DND-41 (cell line): ENCODE measurements at regions not wholly inside any gene's neighbourhood (a gene's known extent, or its start where the extent isn't known, plus 50 kb on each side); places are given as distances from the start of the nearest gene placed in this dataset.
"Not testable (repeated sequence)": the region's sequence is repeated elsewhere in the genome, so short reads cannot be mapped to it uniquely, and the experiment has no call there.

Experiments used
- ATAC-seq: fragments of 200-7000 bp; cut with Tn5 transposase; 3 replicates; pipeline ENCODE4 v1.9.1; 2021; ENCODE audit warnings: low read depth; ENCODE audit not compliant: insufficient read depth
- DNase-seq: peaks from one replicate; pipeline ENCODE4 v3.0.0-alpha.2; 2020
- H2AFZ ChIP-seq: 2 replicates; pipeline ENCODE4 v1.6.0; 2012; ENCODE audit warnings: low read depth, low read length
- H3K27ac ChIP-seq: 2 replicates; pipeline ENCODE4 v1.5.1; 2012; ENCODE audit warnings: low read length, inconsistent platforms
- H3K27me3 ChIP-seq: fragments of 200-600 bp; sonication (generic); 2 replicates; pipeline ENCODE4 v1.6.0; 2012; ENCODE audit warnings: low read length, mild to moderate bottlenecking, inconsistent platforms; ENCODE audit not compliant: insufficient read depth, poor library complexity
- H3K36me3 ChIP-seq: 2 replicates; pipeline ENCODE4 v1.5.1; 2012; ENCODE audit warnings: low read length, inconsistent platforms; ENCODE audit not compliant: insufficient read depth
- H3K4me1 ChIP-seq: 2 replicates; pipeline ENCODE4 v1.5.1; 2012; ENCODE audit warnings: mild to moderate bottlenecking, low read length; ENCODE audit not compliant: insufficient read depth
- H3K4me2 ChIP-seq: 2 replicates; pipeline ENCODE4 v1.6.0; 2012; ENCODE audit warnings: mild to moderate bottlenecking, moderate library complexity, low read length, inconsistent platforms; ENCODE audit not compliant: insufficient read depth
- H3K4me3 ChIP-seq, 2 experiments: fragments of 200-600 bp in 1 of 2; shearing (Covaris generic) in 1 of 2; 2 replicates each; pipeline ENCODE4 v1.5.1; 2012 to 2016; ENCODE audit warnings: inconsistent platforms in 2 of 2, low read length in 2 of 2, mild to moderate bottlenecking in 2 of 2, low read depth in 1 of 2, moderate library complexity in 1 of 2
- H3K79me2 ChIP-seq: 2 replicates; pipeline ENCODE4 v1.6.0; 2012; ENCODE audit warnings: low read length, inconsistent platforms; ENCODE audit not compliant: insufficient read depth
- H3K9ac ChIP-seq: 2 replicates; pipeline ENCODE4 v1.6.0; 2012; ENCODE audit warnings: low read depth, mild to moderate bottlenecking, inconsistent platforms, low read length, moderate library complexity
- H3K9me3 ChIP-seq: 2 replicates; pipeline ENCODE4 v1.5.1; 2012; ENCODE audit warnings: low read length, moderate library complexity, mild to moderate bottlenecking, inconsistent platforms; ENCODE audit not compliant: insufficient read depth, severe bottlenecking
- H4K20me1 ChIP-seq: 2 replicates; pipeline ENCODE4 v1.6.0; 2012; ENCODE audit warnings: low read length; ENCODE audit not compliant: insufficient read depth
- EZH2 ChIP-seq: IDR thresholded peaks from 3 replicates; pipeline ENCODE4 v1.6.1; 2012; ENCODE audit warnings: borderline replicate concordance, low read depth, mild to moderate bottlenecking, moderate library complexity, low read length, inconsistent platforms; ENCODE audit not compliant: severe bottlenecking
- TF ChIP-seq, protein P1 (sequence below): IDR thresholded peaks from 2 replicates; pipeline ENCODE4 v1.5.1; 2012; ENCODE audit warnings: borderline replicate concordance, low read length, moderate library complexity, mild to moderate bottlenecking; ENCODE audit not compliant: poor library complexity, severe bottlenecking; ENCODE audit errors: extremely low read depth

DNA sequence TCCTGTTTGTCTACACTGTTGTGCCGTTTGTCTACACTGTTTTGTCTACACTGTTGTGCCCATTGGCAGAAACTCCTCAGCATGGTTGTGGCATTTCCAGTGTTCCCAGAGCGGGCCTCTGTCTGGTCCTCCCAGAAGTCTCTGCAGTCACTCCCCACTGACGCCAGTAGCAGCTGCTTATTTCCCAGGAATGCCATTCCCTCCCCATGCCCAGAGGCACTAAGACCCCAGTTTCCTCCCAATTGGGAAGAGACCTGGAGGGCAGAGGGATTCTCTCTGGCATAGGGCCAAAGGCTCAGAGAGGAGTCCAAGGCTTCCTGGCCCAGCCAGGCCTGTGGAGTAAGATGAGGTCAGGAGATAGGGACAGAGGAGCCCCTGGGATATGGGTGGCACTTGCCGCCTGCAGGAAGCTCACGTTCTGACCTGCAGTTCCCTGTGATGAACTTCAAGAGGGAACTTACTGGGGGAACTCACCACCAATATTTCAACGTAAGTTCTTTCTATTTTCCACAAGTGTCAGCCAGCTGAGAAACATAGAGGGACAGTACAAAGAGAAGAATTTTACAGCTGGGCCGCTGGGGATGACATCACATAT is 69.1 kb downstream of the TNFAIP2 start:
- Histone ChIP-seq H2AFZ (no peak overlapping the region), H3K4me1 (no peaks in the 10 kb centered on the region), H4K20me1 (no peaks in the 10 kb centered on the region), H3K9ac (no peak overlapping the region), H3K9me3 (no peaks in the 10 kb centered on the region), H3K79me2 (no peaks in the 10 kb centered on the region), H3K36me3 (no peaks in the 10 kb centered on the region), H3K27ac (no peak overlapping the region), H3K27me3 (no peaks in the 10 kb centered on the region), H3K4me2 (no peak overlapping the region), H3K4me3 (no peak overlapping the region)
- no peak for DNase-seq
- ATAC-seq, result no peak
- TF ChIP-seq, protein P1, sequence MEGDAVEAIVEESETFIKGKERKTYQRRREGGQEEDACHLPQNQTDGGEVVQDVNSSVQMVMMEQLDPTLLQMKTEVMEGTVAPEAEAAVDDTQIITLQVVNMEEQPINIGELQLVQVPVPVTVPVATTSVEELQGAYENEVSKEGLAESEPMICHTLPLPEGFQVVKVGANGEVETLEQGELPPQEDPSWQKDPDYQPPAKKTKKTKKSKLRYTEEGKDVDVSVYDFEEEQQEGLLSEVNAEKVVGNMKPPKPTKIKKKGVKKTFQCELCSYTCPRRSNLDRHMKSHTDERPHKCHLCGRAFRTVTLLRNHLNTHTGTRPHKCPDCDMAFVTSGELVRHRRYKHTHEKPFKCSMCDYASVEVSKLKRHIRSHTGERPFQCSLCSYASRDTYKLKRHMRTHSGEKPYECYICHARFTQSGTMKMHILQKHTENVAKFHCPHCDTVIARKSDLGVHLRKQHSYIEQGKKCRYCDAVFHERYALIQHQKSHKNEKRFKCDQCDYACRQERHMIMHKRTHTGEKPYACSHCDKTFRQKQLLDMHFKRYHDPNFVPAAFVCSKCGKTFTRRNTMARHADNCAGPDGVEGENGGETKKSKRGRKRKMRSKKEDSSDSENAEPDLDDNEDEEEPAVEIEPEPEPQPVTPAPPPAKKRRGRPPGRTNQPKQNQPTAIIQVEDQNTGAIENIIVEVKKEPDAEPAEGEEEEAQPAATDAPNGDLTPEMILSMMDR, result no peak
- no peak for TF ChIP-seq EZH2

DNA sequence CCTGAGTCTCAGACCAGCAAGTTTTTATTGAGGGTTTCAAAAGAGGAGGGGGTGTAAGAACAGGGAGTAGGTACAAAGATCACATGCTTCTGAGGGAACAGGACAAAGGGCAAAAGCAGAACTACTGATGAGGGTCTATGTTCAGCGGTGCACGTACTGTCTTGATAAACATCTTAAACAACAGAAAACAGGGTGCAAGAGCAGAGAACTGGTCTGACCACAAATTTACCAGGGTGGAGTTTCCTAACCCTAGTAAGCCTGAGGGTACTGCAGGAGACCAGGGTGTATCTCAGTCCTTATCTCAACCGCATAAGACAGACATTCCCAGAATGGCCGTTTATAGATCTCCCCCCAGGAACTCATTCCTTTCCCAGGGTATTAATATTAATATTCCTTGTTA is 69.6 kb downstream of the TNFAIP2 start:
- not testable (repeated sequence) for H3K4me2 ChIP-seq, H3K36me3 ChIP-seq, H3K79me2 ChIP-seq, H4K20me1 ChIP-seq, DNase-seq, H2AFZ ChIP-seq, H3K4me1 ChIP-seq, ATAC-seq, H3K27me3 ChIP-seq, H3K4me3 ChIP-seq, H3K9me3 ChIP-seq, H3K27ac ChIP-seq, H3K9ac ChIP-seq

DNA sequence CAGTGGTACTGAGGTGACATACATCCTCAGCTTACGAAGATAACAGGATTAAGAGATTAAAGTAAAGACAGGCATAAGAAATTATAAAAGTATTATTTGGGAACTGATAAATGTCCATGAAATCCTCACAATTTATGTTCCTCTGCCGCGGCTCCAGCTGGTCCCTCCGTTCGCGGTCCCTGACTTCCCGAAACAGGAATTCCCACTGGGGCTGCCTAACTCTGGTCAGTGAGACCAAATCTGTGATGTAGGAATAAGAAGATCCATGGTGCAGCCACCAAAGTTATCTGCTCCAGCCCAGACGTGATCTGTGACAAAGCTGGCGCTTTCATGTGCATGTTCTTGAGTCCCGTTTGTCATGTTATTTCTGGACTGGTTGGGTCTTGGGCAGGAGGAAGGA is 70.2 kb downstream of the TNFAIP2 start:
- not testable (repeated sequence) for H3K79me2 ChIP-seq, H3K27ac ChIP-seq, H3K4me3 ChIP-seq, DNase-seq, H3K9ac ChIP-seq, ATAC-seq, H3K4me1 ChIP-seq, H2AFZ ChIP-seq, H3K36me3 ChIP-seq, H3K9me3 ChIP-seq, H3K4me2 ChIP-seq, H4K20me1 ChIP-seq, H3K27me3 ChIP-seq

- H3K4me1 ChIP-seq, result no peaks in the 10 kb centered on the region
- no peak overlapping the region for H3K9ac ChIP-seq
- H3K4me2 ChIP-seq, result no peak overlapping the region
- no peaks in the 10 kb centered on the region for H4K20me1 ChIP-seq
- H3K4me3 ChIP-seq, result no peak overlapping the region
- H3K27ac ChIP-seq, result no peak overlapping the region
- no peak overlapping the region for H2AFZ ChIP-seq
- TF ChIP-seq, protein P1, result no peak
- no peak for TF ChIP-seq EZH2
- no peaks in the 10 kb centered on the region for H3K27me3 ChIP-seq
- no peaks in the 10 kb centered on the region for H3K36me3 ChIP-seq
- DNase-seq, result no peak
- ATAC-seq, result no peak
- no peaks in the 10 kb centered on the region for H3K9me3 ChIP-seq
- H3K79me2 ChIP-seq, result no peaks in the 10 kb centered on the region
These were observed 71.2 kb downstream of the TNFAIP2 start for GRCh38 chr14:103194256-103195045.
